WI38 (cell line): ENCODE measurements at regions not wholly inside any gene's neighbourhood (a gene's known extent, or its start where the extent isn't known, plus 50 kb on each side); places are given as distances from the start of the nearest gene placed in this dataset.

Source experiments
- H3K4me3 ChIP-seq: 2 replicates; pipeline ENCODE4 v1.5.1; 2011; ENCODE audit warnings: low read depth, mild to moderate bottlenecking, control low read depth, low read length
- CTCF ChIP-seq: IDR thresholded peaks from 2 replicates; pipeline ENCODE4 v1.5.1; 2012; ENCODE audit warnings: low read depth, mild to moderate bottlenecking, control low read depth, low read length

- no peak for TF ChIP-seq CTCF
- H3K4me3 ChIP-seq: no peak overlapping the region
Observed at GRCh38 chrX:45712067-45712466, 511.4 kb upstream of the DIPK2B start.

GRCh38 chrX:45711231-45711630 lies 510.6 kb upstream of the DIPK2B start:
- H3K4me3 ChIP-seq: peak overlapping the region; percentile 13; the same call in 1 of the 2 replicates
- no peak for TF ChIP-seq CTCF

- H3K4me3 ChIP-seq: no peak overlapping the region
- TF ChIP-seq CTCF: no peak
Observed at GRCh38 chrX:45710081-45710801, 509.6 kb upstream of the DIPK2B start.

- no peak overlapping the region for H3K4me3 ChIP-seq
- no peak for TF ChIP-seq CTCF
Observed at GRCh38 chrX:45709381-45709780, 508.7 kb upstream of the DIPK2B start.

- TF ChIP-seq CTCF: no peak
- H3K4me3 ChIP-seq: no peak overlapping the region
Observed at GRCh38 chrX:45699158-45699557, 498.5 kb upstream of the DIPK2B start.

- H3K4me3 ChIP-seq: no peak overlapping the region
- no peak for TF ChIP-seq CTCF
Observed at GRCh38 chrX:45697591-45697990, 496.9 kb upstream of the DIPK2B start.

- no peak for TF ChIP-seq CTCF
- no peak overlapping the region for H3K4me3 ChIP-seq
Observed at GRCh38 chrX:45696736-45697135, 496.1 kb upstream of the DIPK2B start.
